ENCODE measurements at regions not wholly inside any gene's neighbourhood (a gene's known extent, or its start where the extent isn't known, plus 50 kb on each side); places are given as distances from the start of the nearest gene placed in this dataset.

DNA sequence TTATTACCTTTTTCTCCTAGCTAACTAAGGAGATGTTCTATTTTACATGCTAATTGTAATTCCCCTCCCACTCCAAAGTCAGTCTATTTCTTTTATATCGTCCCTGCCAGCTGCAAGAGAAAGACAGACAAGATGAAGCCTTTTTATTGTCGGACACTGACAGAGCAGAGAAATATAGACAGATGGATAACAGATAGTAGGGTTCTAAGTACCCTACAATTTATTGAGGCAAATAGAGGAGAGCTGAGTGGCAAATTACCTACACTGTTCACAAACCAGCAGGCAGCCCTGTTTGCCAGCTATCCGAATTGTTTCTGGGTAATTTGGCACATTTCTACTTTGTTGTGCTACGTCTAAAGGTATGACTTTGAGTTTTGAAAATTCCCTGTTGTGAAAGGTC lies 392.3 kb upstream of the ZNF717 start:
- intact Hi-C loops (cut with DNase I; ENCODE audit: low total_unique reads) (no loop called here), in situ Hi-C loops (cut with MboI; ENCODE audit: low sequenced_read_pairs in 4 of 4) (no loop called here)
- Histone ChIP-seq H3K4me1 (no peaks in the 10 kb centered on the region), H3K27me3 (no peaks in the 10 kb centered on the region), H3K27ac (no peak overlapping the region), H3K36me3 (no peaks in the 10 kb centered on the region), H3K9me3 (peaks cover 0 to 4% (median 0%) of the 10 kb centered on the region in 3 donors), H3K4me3 (no peak overlapping the region)
- no peak for ATAC-seq
- no peak for DNase-seq
- no peak for TF ChIP-seq POLR2A (IDR thresholded peaks at IDR 0.05)
- TF ChIP-seq, protein P1, sequence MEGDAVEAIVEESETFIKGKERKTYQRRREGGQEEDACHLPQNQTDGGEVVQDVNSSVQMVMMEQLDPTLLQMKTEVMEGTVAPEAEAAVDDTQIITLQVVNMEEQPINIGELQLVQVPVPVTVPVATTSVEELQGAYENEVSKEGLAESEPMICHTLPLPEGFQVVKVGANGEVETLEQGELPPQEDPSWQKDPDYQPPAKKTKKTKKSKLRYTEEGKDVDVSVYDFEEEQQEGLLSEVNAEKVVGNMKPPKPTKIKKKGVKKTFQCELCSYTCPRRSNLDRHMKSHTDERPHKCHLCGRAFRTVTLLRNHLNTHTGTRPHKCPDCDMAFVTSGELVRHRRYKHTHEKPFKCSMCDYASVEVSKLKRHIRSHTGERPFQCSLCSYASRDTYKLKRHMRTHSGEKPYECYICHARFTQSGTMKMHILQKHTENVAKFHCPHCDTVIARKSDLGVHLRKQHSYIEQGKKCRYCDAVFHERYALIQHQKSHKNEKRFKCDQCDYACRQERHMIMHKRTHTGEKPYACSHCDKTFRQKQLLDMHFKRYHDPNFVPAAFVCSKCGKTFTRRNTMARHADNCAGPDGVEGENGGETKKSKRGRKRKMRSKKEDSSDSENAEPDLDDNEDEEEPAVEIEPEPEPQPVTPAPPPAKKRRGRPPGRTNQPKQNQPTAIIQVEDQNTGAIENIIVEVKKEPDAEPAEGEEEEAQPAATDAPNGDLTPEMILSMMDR (IDR thresholded peaks at IDR 0.05 in 4 of 5, conservative IDR thresholded peaks at IDR 0.05 in 1 of 5) = no peak

DNA sequence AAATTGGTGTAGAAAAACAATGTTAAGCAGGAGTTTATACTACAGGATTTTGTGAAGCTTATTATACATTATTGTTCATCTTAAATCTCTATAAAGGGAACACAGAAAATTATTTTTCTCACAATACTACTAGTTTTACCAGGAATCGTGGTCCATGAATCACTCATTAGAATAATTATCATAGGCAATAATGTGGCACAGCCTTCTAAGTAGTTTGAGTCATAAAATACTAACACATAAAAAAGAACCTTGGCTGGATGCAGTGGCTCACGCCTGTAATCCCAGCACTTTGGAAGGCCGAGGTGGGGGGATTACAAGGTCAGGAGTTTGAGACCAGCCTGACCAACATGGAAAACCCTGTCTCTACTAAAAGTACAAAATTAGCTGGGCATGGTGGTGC lies 393.1 kb upstream of the ZNF717 start:
- Histone ChIP-seq H3K4me1 (no peaks in the 10 kb centered on the region), H3K36me3 (no peaks in the 10 kb centered on the region), H3K27me3 (no peaks in the 10 kb centered on the region), H3K4me3 (no peak overlapping the region), H3K27ac (no peak overlapping the region), H3K9me3 (no peaks in the 10 kb centered on the region)
- TF ChIP-seq, protein P1 (IDR thresholded peaks at IDR 0.05 in 4 of 5, conservative IDR thresholded peaks at IDR 0.05 in 1 of 5) = no peak
- no peak for TF ChIP-seq POLR2A (IDR thresholded peaks at IDR 0.05)
- in situ Hi-C loops (cut with MboI; ENCODE audit: low sequenced_read_pairs in 4 of 4) = no loop called here
- ATAC-seq (no peak), DNase-seq (no peak)
- intact Hi-C loops (cut with DNase I; ENCODE audit: low total_unique reads) = no loop called here

DNA sequence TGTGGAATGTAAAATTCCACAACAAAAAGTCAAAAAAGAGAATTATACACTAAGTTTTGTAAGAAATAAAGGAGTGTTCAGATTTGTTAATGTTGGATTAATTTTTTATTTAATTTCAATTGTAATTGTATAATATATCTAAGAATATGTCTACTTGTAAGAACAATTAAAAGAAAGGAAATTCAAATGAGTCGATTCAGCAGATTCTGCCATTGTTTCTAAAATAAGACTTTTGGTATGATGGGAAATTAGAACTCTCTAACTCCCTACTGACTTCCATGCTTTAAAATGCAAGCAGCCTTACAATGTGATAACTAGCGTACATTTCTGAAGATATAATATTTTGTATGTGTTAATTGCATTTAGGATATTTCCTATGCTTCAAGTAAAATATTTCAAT lies 395.9 kb upstream of the ZNF717 start:
- in situ Hi-C loops (cut with MboI; ENCODE audit: low sequenced_read_pairs in 4 of 4) (no loop called here), intact Hi-C loops (cut with DNase I; ENCODE audit: low total_unique reads) (no loop called here)
- ATAC-seq = no peak
- DNase-seq = no peak
- H3K36me3 ChIP-seq = no peaks in the 10 kb centered on the region
- H3K4me3 ChIP-seq = no peak overlapping the region
- H3K4me1 ChIP-seq = no peaks in the 10 kb centered on the region
- TF ChIP-seq, protein P1 (IDR thresholded peaks at IDR 0.05 in 4 of 5, conservative IDR thresholded peaks at IDR 0.05 in 1 of 5) = no peak
- TF ChIP-seq POLR2A (IDR thresholded peaks at IDR 0.05) = no peak
- H3K27me3 ChIP-seq = no peaks in the 10 kb centered on the region
- H3K27ac ChIP-seq = no peak overlapping the region
- H3K9me3 ChIP-seq = no peaks in the 10 kb centered on the region

DNA sequence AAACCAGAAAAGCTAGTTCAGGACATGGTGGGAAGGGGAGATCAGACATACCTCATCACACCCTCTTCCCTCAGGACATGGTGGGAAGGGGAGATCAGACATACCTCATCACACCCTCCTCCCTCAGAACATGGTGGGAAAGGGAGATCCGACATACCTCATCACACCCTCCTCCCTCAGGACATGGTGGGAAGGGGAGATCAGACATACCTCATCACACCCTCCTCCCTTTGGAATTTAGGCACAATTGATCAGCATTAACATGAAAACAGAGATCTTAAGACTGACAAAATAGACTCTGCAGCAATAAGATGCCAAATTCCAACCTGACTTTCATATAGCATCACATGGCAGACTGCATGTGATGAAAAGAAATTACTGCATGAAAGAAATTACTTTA lies 412.7 kb upstream of the ZNF717 start:
- Histone ChIP-seq H3K9me3 (no peaks in the 10 kb centered on the region), H3K4me3 (no peak overlapping the region), H3K36me3 (no peaks in the 10 kb centered on the region), H3K27me3 (no peaks in the 10 kb centered on the region), H3K4me1 (no peaks in the 10 kb centered on the region), H3K27ac (no peak overlapping the region)
- DNase-seq (no peak), ATAC-seq (no peak)
- intact Hi-C loops (cut with DNase I; ENCODE audit: low total_unique reads) = no loop called here
- TF ChIP-seq, protein P1 (IDR thresholded peaks at IDR 0.05 in 4 of 5, conservative IDR thresholded peaks at IDR 0.05 in 1 of 5) = no peak
- TF ChIP-seq POLR2A (IDR thresholded peaks at IDR 0.05) = no peak
- in situ Hi-C loops (cut with MboI; ENCODE audit: low sequenced_read_pairs in 4 of 4) = no loop called here

DNA sequence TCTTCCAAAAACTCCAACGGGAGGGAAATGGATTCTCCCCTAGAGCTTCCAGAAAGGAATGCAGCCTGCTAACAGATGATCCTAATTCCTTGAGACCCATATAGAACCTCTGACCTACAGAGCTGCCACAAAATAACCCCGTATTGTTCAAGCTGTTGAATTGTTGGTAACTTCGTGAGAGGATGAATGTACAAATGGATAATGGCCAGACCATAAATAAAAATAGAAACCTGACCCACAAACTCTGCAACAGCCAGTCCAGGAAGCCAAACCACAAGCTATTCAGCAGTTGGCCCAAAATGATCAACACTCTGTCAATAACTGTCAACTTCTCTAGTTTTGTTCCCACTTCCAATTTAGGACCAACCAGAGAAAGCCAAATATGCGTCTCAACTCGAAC lies 414.0 kb upstream of the ZNF717 start:
- intact Hi-C loops (cut with DNase I; ENCODE audit: low total_unique reads) = no loop called here
- in situ Hi-C loops (cut with MboI; ENCODE audit: low sequenced_read_pairs in 4 of 4) = no loop called here
- ATAC-seq (no peak), DNase-seq (no peak)
- Histone ChIP-seq H3K4me3 (no peak overlapping the region), H3K4me1 (no peaks in the 10 kb centered on the region), H3K27ac (no peak overlapping the region), H3K36me3 (no peaks in the 10 kb centered on the region), H3K9me3 (no peaks in the 10 kb centered on the region), H3K27me3 (no peaks in the 10 kb centered on the region)
- TF ChIP-seq, protein P1 (IDR thresholded peaks at IDR 0.05 in 4 of 5, conservative IDR thresholded peaks at IDR 0.05 in 1 of 5) = no peak
- TF ChIP-seq POLR2A (IDR thresholded peaks at IDR 0.05) = no peak
